K562 (cell line): ENCODE measurements at regions not wholly inside any gene's neighbourhood (a gene's known extent, or its start where the extent isn't known, plus 50 kb on each side); places are given as distances from the start of the nearest gene placed in this dataset.

Source experiments
- ATAC-seq: fragments of 200-7000 bp; cut with Tn5 transposase; 3 replicates; pipeline ENCODE4 v1.9.1; 2020; ENCODE audit warnings: moderate library complexity
- BruUV-seq: library from RNA; stranded (reverse); fragments of 400-500 nt; replicated peaks from 2 replicates; lab custom pipeline; 2021; lab: Mats Ljungman, UMichigan
- CTCF ChIA-PET: fragments of 300-600 bp; formaldehyde crosslinking; extraction: SDS; loops from one replicate; lab custom pipeline; 2021; ENCODE audit warnings: low intra/inter-chr PET ratio; lab: Yijun Ruan, JAX
- POLR2A ChIA-PET: fragments of 300-600, 350-650 bp; sonication (Branson Sonifier 250); formaldehyde crosslinking; extraction: SDS; loops from one replicate; lab custom pipeline; 2021; ENCODE audit warnings: antibody characterized with exemption, inconsistent platforms; lab: Yijun Ruan, JAX
- DNase-seq, 4 experiments: peaks; one replicate each; pipeline versions ENCODE4 v3.0.0 to v3.0.0-alpha.2; 2011 to 2018; ENCODE audit warnings: low spot score in 3 of 4, mixed read lengths in 3 of 4; ENCODE audit errors: extremely low read depth in 1 of 4
- FAIRE-seq: peaks from 2 replicates; lab custom pipeline; 2011; peaks lifted over from hg19 to GRCh38; lab: Jason Lieb, UNC
- H2AFZ ChIP-seq: 2 replicates; pipeline ENCODE4 v1.6.0; 2011; ENCODE audit warnings: low read depth, low read length, control low read depth, inconsistent platforms
- H3K27ac ChIP-seq: fragments of 200-600 bp; 3 replicates; pipeline ENCODE4 v1.8.0; 2011; ENCODE audit warnings: low read depth, mild to moderate bottlenecking, control low read depth, inconsistent platforms, low read length, moderate library complexity, mixed read lengths; ENCODE audit errors: extremely low read depth
- H3K27me3 ChIP-seq, 2 experiments: fragments of 300-600 bp in 1 of 2; 2 replicates in 1 of 2; 3 replicates in 1 of 2; pipeline versions ENCODE4 v1.6.0 to v1.8.0; 2011; ENCODE audit warnings: inconsistent platforms in 2 of 2, low read length in 2 of 2, mild to moderate bottlenecking in 1 of 2, mixed read lengths in 1 of 2, moderate library complexity in 1 of 2; ENCODE audit not compliant: control insufficient read depth in 2 of 2, insufficient read depth in 2 of 2
- H3K36me3 ChIP-seq: fragments of 300-600 bp; 3 replicates; pipeline ENCODE4 v1.8.0; 2011; ENCODE audit warnings: mild to moderate bottlenecking, low read length, inconsistent platforms; ENCODE audit not compliant: control insufficient read depth, insufficient read depth
- H3K4me1 ChIP-seq, 2 experiments: fragments of 200-600 bp in 1 of 2; replicated peaks in 1 of 2; 2 replicates in 1 of 2; 3 replicates in 1 of 2; pipeline versions ENCODE4 v1.5.1 to v1.8.0; 2011; ENCODE audit warnings: inconsistent platforms in 2 of 2, low read length in 2 of 2, mild to moderate bottlenecking in 1 of 2, mixed read lengths in 1 of 2, moderate library complexity in 1 of 2; ENCODE audit not compliant: control insufficient read depth in 2 of 2, insufficient read depth in 2 of 2
- H3K4me2 ChIP-seq: 2 replicates; pipeline ENCODE4 v1.6.1; 2011; ENCODE audit warnings: low read length, control low read depth, inconsistent platforms, mixed read lengths; ENCODE audit not compliant: insufficient read depth
- H3K4me3 ChIP-seq: fragments of 200-600 bp; sonication (generic), shearing (Covaris generic); 2 replicates; pipeline ENCODE4 v1.5.1; 2016; ENCODE audit warnings: control low read depth, inconsistent platforms
- H3K79me2 ChIP-seq: fragments of 200-600 bp; 3 replicates; pipeline ENCODE4 v1.8.0; 2011; ENCODE audit warnings: low read length, inconsistent platforms; ENCODE audit not compliant: control insufficient read depth, insufficient read depth
- H3K9ac ChIP-seq, 2 experiments: 2 replicates each; pipeline versions ENCODE4 v1.6.0 to v1.6.1; 2011; ENCODE audit warnings: low read depth in 2 of 2, low read length in 2 of 2, control low read depth in 1 of 2, inconsistent platforms in 1 of 2, mild to moderate bottlenecking in 1 of 2, mixed read lengths in 1 of 2; ENCODE audit not compliant: insufficient read depth in 1 of 2
- H3K9me1 ChIP-seq: one replicate; pipeline ENCODE4 v1.6.0; 2011; ENCODE audit warnings: inconsistent platforms, mild to moderate bottlenecking, low read length, moderate library complexity; ENCODE audit not compliant: control insufficient read depth, insufficient read depth
- H3K9me3 ChIP-seq: replicated peaks from 2 replicates; pipeline ENCODE4 v1.5.1; 2011; ENCODE audit warnings: low read depth, low read length, inconsistent platforms; ENCODE audit not compliant: control insufficient read depth, insufficient read depth
- H4K20me1 ChIP-seq: replicated peaks from 2 replicates; pipeline ENCODE4 v1.6.1; 2011; ENCODE audit warnings: low read length, inconsistent platforms, mixed read lengths; ENCODE audit not compliant: control insufficient read depth, insufficient read depth
- ETV6 ChIP-seq, 3 experiments: fragments of 150-350 bp in 1 of 3; sonication (generic) in 1 of 3; formaldehyde crosslinking in 1 of 3; IDR thresholded peaks; 2 replicates each; pipeline versions ENCODE4 v1.6.1 to v1.8.0; 2014 to 2022; ENCODE audit warnings: borderline replicate concordance in 2 of 3, low read depth in 2 of 3, antibody characterized with exemption in 1 of 3, low read length in 1 of 3, mild to moderate bottlenecking in 1 of 3, missing genetic modification reagents in 1 of 3
- NELFE ChIP-seq: IDR thresholded peaks from 2 replicates; pipeline ENCODE4 v1.6.1; 2011; ENCODE audit warnings: mild to moderate bottlenecking; ENCODE audit not compliant: insufficient read depth, insufficient read length
- PRPF4 ChIP-seq: fragments of 200-400 bp; formaldehyde crosslinking; IDR thresholded peaks from one replicate; pipeline ENCODE4 v1.6.1; 2017; ENCODE audit warnings: low read length, low read depth, mild to moderate bottlenecking; ENCODE audit not compliant: insufficient read depth, poor library complexity, severe bottlenecking
- RCOR1 ChIP-seq, 2 experiments: IDR thresholded peaks; 2 replicates each; pipeline ENCODE4 v1.6.1; 2012; ENCODE audit warnings: low read depth in 2 of 2, low read length in 2 of 2, borderline replicate concordance in 1 of 2, improper control_type of control experiment in 1 of 2
- RFX1 ChIP-seq: fragments of 450-650 bp; IDR thresholded peaks from 2 replicates; pipeline ENCODE4 v1.6.1; 2016; ENCODE audit warnings: mild to moderate bottlenecking, moderate library complexity
- ZNF780A ChIP-seq: fragments of 250-450 bp; sonication (Bioruptor Pico); IDR thresholded peaks from 2 replicates; pipeline ENCODE4 v1.5.0; 2021; ENCODE audit warnings: mild to moderate bottlenecking
- ZSCAN29 ChIP-seq: fragments of 450-650 bp; IDR thresholded peaks from 2 replicates; pipeline ENCODE4 v1.6.1; 2017
- WGBS: fragments of 100-300 bp; shearing (Covaris generic); methylation state at CpG from one replicate; pipeline ENCODE4 v1.1.6; 2016; ENCODE audit warnings: low coverage, mixed read lengths; ENCODE audit not compliant: insufficient coverage; ENCODE audit errors: missing lambda C conversion rate; 5-methylcytosine and 5-hydroxymethylcytosine counted together
- in situ Hi-C: fragments of 300-500 bp; cut with MboI; formaldehyde crosslinking; loops from 4 replicates; pipeline ENCODE4 v1.15.0; 2018; ENCODE audit warnings: inconsistent platforms, mixed read lengths
- intact Hi-C: fragments of 100-400 bp; cut with micrococcal nuclease; formaldehyde crosslinking; loops from 2 replicates; pipeline ENCODE4 v1.14.2; 2022

- Histone ChIP-seq H2AFZ (no peak overlapping the region), H3K9me3 (no peaks in the 10 kb centered on the region; the same call in none of the 2 replicates), H3K4me2 (no peak overlapping the region), H3K4me1 (no peaks in the 10 kb centered on the region), H3K36me3 (no peaks in the 10 kb centered on the region), H4K20me1 (no peaks in the 10 kb centered on the region), H3K79me2 (no peaks in the 10 kb centered on the region), H3K9me1 (no peaks in the 10 kb centered on the region), H3K27me3 (no peaks in the 10 kb centered on the region), H3K9ac (no peak overlapping the region), H3K27ac (no peak overlapping the region), H3K4me3 (no peak overlapping the region)
- ChIA-PET CTCF (no interaction called here), POLR2A (no interaction called here)
- in situ Hi-C loops, result no loop called here
- intact Hi-C loops, result no loop called here
- ATAC-seq (no peak), DNase-seq (no peak), FAIRE-seq (no peak)
- no TSS peak for BruUV-seq
- TF ChIP-seq RCOR1 (IDR thresholded peaks at IDR 0.05; ENCODE audit: borderline replicate concordance in 1 of 2, low read depth in 2 of 2, low read length in 2 of 2), result no peak
- peak; percentile 44 for TF ChIP-seq RFX1
- whole genome bisulfite sequencing, result 0% methylated on average over 2 of the region's 2 CpGs
These were observed 151.2 kb upstream of the TMCO5A start for GRCh38 chr15:37783290-37783689.

GRCh38 chr15:37788330-37788729 lies 146.1 kb upstream of the TMCO5A start:
- WGBS, result 0% methylated on average over 2 of the region's 2 CpGs
- intact Hi-C loops (no loop called here), in situ Hi-C loops (no loop called here)
- H3K79me2 ChIP-seq, result no peaks in the 10 kb centered on the region
- H2AFZ ChIP-seq, result no peak overlapping the region
- no peaks in the 10 kb centered on the region for H3K9me1 ChIP-seq
- no peak overlapping the region for H3K9ac ChIP-seq
- no peak for FAIRE-seq
- no peaks in the 10 kb centered on the region for H3K27me3 ChIP-seq
- H3K36me3 ChIP-seq, result no peaks in the 10 kb centered on the region
- H4K20me1 ChIP-seq, result no peaks in the 10 kb centered on the region
- no peak for ATAC-seq
- POLR2A ChIA-PET, result no interaction called here
- H3K9me3 ChIP-seq, result no peaks in the 10 kb centered on the region; the same call in none of the 2 replicates
- H3K4me2 ChIP-seq, result no peak overlapping the region
- H3K4me1 ChIP-seq, result no peaks in the 10 kb centered on the region
- DNase-seq, result no peak
- no TSS peak for BruUV-seq
- TF ChIP-seq ZSCAN29 (no peak), NELFE (no peak), ZNF780A (CRISPR knock-in tag) (no peak), ETV6 (IDR thresholded peaks at IDR 0.05; ENCODE audit: borderline replicate concordance in 1 of 2, low read depth in 2 of 2, low read length in 1 of 2) (no peak), ETV6 (CRISPR knock-in tag; IDR thresholded peaks at IDR 0.05; ENCODE audit: borderline replicate concordance) (no peak), PRPF4 (no peak)
- CTCF ChIA-PET, result no interaction called here
- H3K27ac ChIP-seq, result no peak overlapping the region
- no peak overlapping the region for H3K4me3 ChIP-seq
